SU-DHL-6 (cell line): ENCODE measurements at regions not wholly inside any gene's neighbourhood (a gene's known extent, or its start where the extent isn't known, plus 50 kb on each side); places are given as distances from the start of the nearest gene placed in this dataset.

ENCODE experiments used
- CTCF ChIP-seq: fragments of 200-600 bp; sonication (generic); IDR thresholded peaks from one replicate; pipeline ENCODE4 v1.5.1; 2017; ENCODE audit warnings: antibody characterized with exemption, mild to moderate bottlenecking, low read length, moderate library complexity; ENCODE audit not compliant: insufficient read depth, poor library complexity, severe bottlenecking
- EZH2phosphoT487 ChIP-seq: fragments of 200-600 bp; sonication (generic), shearing (Covaris generic); conservative IDR thresholded peaks from 2 replicates; pipeline ENCODE4 v1.6.1; 2018; ENCODE audit warnings: mild to moderate bottlenecking, antibody characterized with exemption, low read length, moderate library complexity, mixed read lengths

GRCh38 chr4:42306221-42307109 is 90.8 kb upstream of the SHISA3 start:
- no peak for TF ChIP-seq CTCF
- TF ChIP-seq EZH2phosphoT487: no peak
